GM12865 (cell line): ENCODE measurements at regions not wholly inside any gene's neighbourhood (a gene's known extent, or its start where the extent isn't known, plus 50 kb on each side); places are given as distances from the start of the nearest gene placed in this dataset.
"Not testable (repeated sequence)": the region's sequence is repeated elsewhere in the genome, so short reads cannot be mapped to it uniquely, and the experiment has no call there.

Experiments used
- DNase-seq: peaks from one replicate; pipeline ENCODE4 v3.0.0; 2010; ENCODE audit warnings: low read depth
- H3K4me3 ChIP-seq: 2 replicates; pipeline ENCODE4 v1.5.1; 2011; ENCODE audit warnings: mild to moderate bottlenecking, low read depth, low read length, control low read depth
- TF ChIP-seq, protein P1 (sequence below): IDR thresholded peaks from 2 replicates; pipeline ENCODE4 v1.5.1; 2011; ENCODE audit warnings: low read length, control low read depth, low read depth, inconsistent platforms; ENCODE audit not compliant: insufficient read depth; ENCODE audit errors: missing control alignments

DNA sequence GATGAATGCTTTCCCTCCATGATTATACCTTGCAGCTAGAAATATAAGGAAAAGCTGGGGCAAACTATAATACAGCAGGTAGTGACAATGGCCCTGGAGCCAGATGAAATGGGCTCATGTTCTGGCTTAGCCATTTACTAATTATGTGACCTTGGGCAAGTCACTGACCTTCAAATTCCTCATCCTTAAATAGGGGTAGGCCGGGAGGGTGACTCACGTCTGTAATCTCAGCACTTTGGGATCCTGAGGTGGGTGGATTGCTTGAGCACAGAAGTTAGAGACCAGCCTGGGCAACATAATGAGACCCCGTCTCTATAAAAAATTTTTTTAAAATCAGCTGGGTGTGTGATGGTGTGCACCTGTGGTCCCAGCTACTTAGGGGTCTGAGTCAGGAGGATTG, 155.4 kb downstream of the C12orf75 start:
- TF ChIP-seq, protein P1, sequence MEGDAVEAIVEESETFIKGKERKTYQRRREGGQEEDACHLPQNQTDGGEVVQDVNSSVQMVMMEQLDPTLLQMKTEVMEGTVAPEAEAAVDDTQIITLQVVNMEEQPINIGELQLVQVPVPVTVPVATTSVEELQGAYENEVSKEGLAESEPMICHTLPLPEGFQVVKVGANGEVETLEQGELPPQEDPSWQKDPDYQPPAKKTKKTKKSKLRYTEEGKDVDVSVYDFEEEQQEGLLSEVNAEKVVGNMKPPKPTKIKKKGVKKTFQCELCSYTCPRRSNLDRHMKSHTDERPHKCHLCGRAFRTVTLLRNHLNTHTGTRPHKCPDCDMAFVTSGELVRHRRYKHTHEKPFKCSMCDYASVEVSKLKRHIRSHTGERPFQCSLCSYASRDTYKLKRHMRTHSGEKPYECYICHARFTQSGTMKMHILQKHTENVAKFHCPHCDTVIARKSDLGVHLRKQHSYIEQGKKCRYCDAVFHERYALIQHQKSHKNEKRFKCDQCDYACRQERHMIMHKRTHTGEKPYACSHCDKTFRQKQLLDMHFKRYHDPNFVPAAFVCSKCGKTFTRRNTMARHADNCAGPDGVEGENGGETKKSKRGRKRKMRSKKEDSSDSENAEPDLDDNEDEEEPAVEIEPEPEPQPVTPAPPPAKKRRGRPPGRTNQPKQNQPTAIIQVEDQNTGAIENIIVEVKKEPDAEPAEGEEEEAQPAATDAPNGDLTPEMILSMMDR, result no peak
- DNase-seq, result no peak
- H3K4me3 ChIP-seq, result no peak overlapping the region

DNA sequence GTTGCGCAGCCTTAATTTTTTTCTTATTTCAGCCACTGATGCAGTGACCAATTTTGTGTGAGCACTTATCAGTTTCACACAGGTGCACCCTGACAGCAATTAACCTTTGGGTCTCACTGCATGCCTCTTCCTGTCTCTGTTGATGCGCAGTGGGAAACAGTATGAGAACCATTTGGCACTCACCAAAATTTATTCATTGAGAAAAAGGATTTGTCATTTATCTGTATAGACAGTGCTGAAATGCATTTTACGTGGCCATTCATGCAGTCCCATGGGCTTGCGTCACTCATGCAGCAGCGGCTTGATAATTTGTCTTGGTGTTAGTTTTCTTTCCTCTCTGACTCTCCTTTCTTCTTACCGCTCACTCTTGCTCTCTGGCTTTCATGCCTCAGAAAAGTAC, 157.5 kb downstream of the C12orf75 start:
- TF ChIP-seq, protein P1, result no peak
- DNase-seq, result no peak
- H3K4me3 ChIP-seq, result no peak overlapping the region

DNA sequence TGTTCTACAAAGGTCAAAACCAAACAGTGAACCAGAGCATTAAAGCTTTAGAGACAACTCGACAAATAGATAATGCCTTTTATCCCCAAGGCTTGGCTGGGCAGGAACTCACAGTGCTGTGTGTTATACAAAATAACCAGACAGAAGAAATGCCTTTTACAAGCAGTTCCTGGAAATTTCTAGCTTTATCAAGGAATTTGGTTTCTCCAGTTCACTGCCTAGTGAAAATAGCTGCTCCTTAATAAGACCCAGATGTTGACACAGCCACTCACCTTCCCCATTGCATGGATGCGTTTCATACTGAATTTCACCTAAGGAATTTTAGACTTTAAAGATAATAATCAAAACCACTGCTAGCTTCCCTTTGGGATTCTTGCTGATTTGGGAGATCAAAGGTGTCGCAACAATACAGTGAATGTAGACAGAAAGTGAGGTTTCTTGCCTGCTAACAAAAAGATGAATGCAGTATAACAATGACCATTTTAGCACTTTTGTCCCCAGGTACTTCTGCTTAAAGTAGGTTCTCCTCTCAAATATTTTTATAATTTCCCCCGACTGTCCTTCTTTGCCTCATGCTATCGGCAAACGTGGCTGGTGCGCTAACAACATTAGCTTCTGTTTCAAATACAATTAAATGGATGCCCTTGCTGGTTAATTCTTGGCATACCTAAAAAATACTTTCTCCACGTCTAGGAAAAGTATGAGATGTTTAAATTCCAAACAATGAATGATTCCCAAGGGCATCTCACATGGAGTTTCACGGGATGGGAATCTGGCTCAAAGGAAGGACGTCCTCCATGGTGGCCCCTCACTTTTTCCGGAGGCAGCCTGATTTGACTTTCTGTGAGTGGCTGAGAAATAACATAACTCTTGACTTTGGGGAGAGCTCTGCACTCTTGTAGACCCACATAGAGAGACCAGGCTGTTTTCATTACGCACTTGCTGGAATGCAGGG, 162.4 kb downstream of the C12orf75 start:
- H3K4me3 ChIP-seq, result no peak overlapping the region
- no peak for DNase-seq
- TF ChIP-seq, protein P1, result no peak

DNA sequence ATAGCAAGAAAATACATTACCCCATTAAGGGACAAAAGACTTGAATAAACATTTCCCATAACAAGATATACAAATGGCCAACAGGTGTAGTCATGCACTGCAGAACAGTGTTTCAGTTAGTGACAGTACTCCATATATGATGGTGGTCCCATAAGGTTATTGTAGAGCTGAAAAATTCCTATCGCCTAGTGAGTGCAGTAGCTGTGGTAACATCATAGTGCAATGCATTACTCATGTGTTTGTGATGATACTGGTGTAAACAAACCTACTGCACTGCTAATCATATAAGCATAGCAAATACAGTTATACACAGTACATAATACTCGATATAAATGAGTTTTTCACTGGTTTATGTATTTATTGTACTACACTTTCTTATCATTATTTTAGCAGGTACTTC, 168.7 kb downstream of the C12orf75 start:
- TF ChIP-seq, protein P1, result no peak
- no peak for DNase-seq
- H3K4me3 ChIP-seq, result no peak overlapping the region

DNA sequence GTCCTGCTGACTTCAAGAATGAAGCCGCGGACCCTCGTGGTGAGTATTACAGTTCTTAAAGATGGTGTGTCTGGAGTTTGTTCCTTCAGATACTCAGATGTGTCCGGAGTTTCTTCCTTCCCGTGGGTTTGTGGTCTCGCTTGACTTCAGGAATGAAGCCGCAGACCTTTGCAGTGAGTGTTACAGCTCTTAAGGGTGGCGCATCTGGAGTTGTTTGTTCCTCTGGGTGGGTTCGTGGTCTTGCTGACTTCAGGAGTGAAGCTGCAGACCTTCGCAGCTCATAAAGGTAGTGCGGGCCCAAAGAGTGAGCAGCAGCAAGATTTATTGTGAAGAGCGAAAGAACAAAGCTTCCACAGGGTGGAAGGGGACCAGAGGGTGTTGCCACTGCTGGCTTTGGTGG, 170.2 kb downstream of the C12orf75 start:
- DNase-seq, H3K4me3 ChIP-seq: not testable (repeated sequence)

DNA sequence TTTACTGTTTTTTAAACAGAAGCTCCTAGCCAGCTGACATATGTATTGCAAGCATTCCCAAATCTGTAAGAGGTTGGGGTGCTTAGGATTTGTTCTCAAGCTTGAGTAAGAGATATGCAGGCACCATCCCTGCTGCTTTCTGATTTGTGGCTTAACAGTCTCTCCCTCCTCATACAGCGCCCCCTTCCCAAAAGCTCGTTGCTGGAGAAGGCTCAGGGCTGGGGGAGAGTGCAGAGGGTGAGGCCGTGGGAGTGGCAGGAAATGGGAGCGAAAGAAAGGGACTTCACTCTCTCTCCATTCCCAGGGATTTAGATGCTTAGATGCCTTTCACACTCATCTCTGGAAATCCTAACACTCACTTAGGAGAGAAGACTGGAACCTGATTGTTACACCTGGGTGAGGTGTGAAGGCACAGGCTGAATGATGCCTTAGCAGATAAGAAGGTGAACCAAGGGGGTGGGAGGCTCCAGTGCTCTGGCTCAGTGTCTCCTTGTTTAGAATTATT, 172.0 kb downstream of the C12orf75 start:
- no peak overlapping the region for H3K4me3 ChIP-seq
- TF ChIP-seq, protein P1, result no peak
- no peak for DNase-seq

DNA sequence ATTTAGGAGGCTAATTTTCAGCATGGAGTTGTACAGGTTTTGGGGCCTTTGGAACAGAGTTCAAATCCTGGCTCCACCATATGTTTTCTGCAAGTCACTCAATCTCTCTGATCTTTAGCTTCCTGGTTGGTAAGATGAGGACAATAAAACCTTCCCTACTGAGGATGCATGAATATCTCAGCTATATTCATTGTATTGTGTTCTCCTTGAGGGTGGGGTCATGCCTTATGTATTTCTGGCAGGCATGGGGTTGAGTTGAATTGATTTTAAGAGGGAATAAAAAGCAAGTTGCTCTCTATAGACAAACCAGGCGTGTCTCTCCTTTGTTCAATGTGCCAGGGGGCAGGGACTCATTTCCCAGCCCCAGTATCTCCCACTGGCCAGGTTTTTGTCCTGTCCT, 173.1 kb downstream of the C12orf75 start:
- TF ChIP-seq, protein P1, result no peak
- H3K4me3 ChIP-seq, result no peak overlapping the region
- DNase-seq, result no peak
